Epithelial cell of proximal tubule (primary cell): ENCODE measurements at regions not wholly inside any gene's neighbourhood (a gene's known extent, or its start where the extent isn't known, plus 50 kb on each side); places are given as distances from the start of the nearest gene placed in this dataset.

Experiments used
- DNase-seq: peaks from one replicate; pipeline ENCODE4 v3.0.0-alpha.2; 2011; ENCODE audit warnings: low read depth
- H3K4me3 ChIP-seq: 2 replicates; pipeline ENCODE4 v1.5.1; 2011; ENCODE audit warnings: low read depth, mild to moderate bottlenecking, low read length
- TF ChIP-seq, protein P1 (sequence below): conservative IDR thresholded peaks from 2 replicates; pipeline ENCODE4 v1.5.1; 2012; ENCODE audit warnings: low read depth, mild to moderate bottlenecking, low read length

DNA sequence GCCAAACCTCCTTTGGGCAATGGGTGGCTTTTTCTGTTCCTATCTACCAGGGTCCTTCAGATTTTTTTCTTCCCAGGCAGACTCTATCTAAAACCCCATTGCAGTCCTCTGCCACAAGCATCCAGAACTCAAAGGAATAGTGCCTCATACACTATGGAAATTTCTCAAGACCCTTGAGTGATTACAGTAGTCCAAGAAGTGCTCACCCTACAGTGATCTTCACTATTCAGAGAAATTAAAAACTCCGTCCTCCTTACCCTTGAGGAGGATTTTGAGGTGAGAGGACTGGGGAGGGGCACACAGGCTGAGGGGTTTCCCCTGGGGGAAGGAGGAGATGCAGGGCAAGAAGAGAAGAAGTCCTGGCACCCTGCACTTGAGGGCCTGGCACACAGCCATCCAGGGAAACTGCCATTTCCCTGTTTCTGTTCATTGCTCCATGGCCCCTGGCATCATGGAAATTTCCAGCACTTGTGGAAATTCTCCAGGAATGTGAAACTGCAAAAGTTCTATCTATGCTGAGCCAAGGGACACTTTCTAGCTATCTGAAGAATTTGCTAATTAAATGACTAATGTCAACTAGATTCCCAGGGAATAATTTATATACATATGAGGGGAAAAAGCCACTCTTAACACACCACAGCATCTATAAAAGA lies 102.5 kb upstream of the ATP1B1 start:
- peak; percentile 41 for DNase-seq
- TF ChIP-seq, protein P1, sequence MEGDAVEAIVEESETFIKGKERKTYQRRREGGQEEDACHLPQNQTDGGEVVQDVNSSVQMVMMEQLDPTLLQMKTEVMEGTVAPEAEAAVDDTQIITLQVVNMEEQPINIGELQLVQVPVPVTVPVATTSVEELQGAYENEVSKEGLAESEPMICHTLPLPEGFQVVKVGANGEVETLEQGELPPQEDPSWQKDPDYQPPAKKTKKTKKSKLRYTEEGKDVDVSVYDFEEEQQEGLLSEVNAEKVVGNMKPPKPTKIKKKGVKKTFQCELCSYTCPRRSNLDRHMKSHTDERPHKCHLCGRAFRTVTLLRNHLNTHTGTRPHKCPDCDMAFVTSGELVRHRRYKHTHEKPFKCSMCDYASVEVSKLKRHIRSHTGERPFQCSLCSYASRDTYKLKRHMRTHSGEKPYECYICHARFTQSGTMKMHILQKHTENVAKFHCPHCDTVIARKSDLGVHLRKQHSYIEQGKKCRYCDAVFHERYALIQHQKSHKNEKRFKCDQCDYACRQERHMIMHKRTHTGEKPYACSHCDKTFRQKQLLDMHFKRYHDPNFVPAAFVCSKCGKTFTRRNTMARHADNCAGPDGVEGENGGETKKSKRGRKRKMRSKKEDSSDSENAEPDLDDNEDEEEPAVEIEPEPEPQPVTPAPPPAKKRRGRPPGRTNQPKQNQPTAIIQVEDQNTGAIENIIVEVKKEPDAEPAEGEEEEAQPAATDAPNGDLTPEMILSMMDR = no peak
- no peak overlapping the region for H3K4me3 ChIP-seq

DNA sequence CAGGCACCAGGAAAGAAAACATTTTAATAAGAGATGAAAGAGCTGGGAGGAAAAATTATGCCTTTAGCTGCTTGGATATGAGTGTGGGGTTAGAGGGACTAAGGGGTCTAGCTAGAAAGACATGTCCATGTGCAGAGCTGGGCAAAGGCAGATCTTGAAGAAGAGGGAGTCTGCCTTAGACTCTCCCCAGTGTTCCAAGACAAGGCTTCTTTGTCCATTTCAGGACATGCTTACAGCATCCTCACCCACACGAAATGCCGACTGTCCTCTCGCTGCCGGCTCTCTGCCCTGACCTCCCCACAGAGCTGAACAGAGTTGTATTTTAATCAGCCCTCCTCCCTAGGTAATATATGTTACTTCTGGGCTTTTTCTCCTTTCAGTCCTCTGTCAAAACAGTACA lies 100.7 kb upstream of the ATP1B1 start:
- no peak overlapping the region for H3K4me3 ChIP-seq

DNA sequence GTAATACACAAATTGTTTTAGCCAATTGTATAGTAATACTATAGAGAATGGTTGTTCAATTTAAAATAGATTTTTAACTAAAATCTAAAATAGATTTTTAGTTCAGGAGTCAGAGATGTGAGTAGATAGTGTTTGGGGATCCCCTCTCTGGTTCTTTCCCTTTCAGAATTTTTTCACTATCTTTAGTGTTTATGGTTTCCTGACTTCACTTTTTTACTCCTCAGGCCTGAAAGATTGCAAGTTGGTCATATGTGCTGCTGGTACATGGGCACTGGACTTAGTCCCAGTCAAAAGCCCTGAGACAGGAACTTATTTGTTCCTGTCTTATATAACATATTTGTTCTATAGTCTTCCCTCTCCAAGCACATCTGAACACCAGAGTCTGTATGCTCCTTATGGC lies 96.8 kb upstream of the ATP1B1 start:
- TF ChIP-seq, protein P1 = no peak
- DNase-seq = no peak

More for the DNA sequence above, 100.7 kb upstream of the ATP1B1 start:
- TF ChIP-seq, protein P1 = no peak
- DNase-seq = no peak

DNA sequence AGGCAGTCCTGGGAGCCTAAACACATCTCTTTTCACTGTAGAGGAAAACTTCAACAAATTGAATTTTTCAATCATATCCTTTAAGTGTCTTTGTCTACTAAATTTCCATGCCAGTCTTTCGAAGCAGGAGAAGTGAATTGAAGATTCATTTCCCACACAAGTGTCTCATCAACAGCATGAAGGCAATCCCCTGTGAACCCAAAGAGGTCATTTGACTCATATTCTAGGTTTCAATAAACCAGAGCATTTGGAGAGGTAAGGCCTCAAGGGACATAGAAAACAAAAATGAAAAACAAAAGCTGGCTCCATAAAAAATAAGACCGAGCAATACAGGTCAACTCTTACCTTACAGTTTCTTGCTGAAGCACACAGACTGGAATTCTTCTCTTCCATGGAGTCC lies 94.1 kb upstream of the ATP1B1 start:
- DNase-seq = no peak
- H3K4me3 ChIP-seq = no peak overlapping the region
- TF ChIP-seq, protein P1 = no peak

More for the DNA sequence above, 96.8 kb upstream of the ATP1B1 start:
- no peak overlapping the region for H3K4me3 ChIP-seq

DNA sequence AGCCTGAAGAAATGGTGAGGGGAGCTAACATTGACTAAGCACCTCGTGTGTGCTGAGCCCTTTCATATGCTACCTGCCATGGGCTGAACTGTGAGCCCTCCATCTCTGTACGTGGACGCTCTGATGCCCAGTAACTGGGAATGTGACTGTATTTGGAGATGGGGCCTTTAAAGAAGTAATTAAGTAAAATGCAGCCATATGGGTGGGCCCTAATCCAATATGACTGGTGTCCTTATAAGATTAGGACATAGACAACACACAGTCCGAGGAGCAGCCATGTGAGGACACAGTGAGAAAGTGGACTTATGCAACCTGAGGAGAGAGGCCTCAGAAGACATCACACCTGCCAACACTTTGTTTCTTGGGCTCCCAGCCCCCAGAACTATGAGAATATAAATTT lies 92.7 kb upstream of the ATP1B1 start:
- no peak overlapping the region for H3K4me3 ChIP-seq
- TF ChIP-seq, protein P1 = no peak
- no peak for DNase-seq

DNA sequence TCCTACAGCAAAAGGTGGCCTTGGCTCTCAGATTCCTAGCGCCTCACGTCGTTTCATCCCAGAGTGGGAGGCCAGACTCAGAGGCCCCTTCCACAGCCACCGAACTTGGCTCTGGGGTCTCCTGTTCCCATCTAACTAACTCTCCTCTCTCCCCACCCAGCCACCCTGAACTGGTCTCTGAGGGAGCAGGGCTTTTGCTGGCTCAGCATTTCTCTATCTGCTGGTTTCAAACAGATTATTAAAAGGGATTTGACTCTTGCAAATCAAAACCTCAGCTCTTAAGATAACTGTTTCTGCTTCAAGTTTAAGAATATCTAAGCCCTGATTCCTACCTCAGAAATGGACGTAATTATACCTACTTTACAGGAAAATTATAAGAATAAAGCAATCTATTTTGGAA lies 91.0 kb upstream of the ATP1B1 start:
- DNase-seq = no peak
- H3K4me3 ChIP-seq = no peak overlapping the region
- TF ChIP-seq, protein P1 = no peak

DNA sequence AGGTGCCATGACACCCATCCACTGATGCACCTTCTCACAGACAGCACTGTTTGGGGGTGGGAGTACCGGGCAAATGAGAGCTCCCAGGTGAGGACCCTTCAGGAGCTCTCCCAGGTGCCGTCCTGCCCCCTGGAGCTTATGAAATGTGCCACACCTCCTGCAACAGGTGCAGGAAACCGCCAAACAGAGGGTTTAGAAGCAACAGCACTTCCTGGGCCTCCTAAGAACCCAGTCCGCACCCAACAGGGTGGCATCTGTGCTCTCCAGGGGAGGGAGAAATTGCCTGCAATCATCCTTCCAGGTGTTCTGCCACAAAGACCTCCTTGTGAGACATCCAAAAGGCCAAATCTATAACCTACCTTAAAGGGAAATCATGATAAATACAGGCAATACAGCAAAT lies 87.7 kb upstream of the ATP1B1 start:
- no peak overlapping the region for H3K4me3 ChIP-seq
- no peak for DNase-seq
- TF ChIP-seq, protein P1 = no peak
